ENCODE measurements at regions not wholly inside any gene's neighbourhood (a gene's known extent, or its start where the extent isn't known, plus 50 kb on each side); places are given as distances from the start of the nearest gene placed in this dataset.

DNA sequence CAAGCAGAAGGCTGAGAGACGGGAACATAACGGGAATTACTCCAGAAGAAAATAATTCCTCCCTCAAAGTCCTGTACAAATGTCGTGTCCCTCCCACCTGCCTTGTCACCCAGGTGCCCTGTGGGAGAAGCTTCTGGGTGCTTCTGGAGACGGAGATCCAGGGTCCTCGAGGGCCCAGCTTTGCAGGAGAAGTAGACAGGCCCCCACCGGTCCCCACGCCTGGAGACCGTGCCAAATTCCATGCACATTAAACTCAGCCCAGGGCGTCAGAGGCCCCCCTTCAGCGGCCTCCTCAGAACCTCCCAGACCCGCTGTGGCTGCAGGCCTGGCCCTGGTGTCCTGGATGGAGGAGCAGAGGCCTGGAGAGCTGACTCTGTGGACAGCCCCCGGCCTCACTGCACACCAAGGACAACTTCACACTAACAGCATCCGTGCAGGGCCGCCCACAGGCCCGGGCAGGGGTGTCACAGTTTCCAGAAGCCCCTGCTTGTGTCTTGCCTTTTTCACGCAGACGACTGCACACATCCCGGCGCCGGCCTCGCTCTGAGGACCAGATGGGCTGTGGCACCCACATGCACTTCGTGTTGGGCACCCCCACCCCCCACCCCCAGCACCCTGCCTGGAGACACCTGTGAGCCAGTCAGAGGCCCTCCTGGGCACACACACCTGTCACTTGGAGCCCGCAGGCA, 734.3 kb downstream of the BRD1 start:
- WGBS, 10 experiments = 34 to 100% (median 66%) methylated on average over 1 to 10 of the region's 23 CpGs; no CpG with 5 or more reads in 4 of the 10 experiments
- Histone ChIP-seq H3K4me1 (replicated peaks in 1 of 2) (no peaks in the 10 kb centered on the region), H3K27ac (no peak overlapping the region), H3K4me3 (no peak overlapping the region)
- in situ Hi-C loops (cut with MboI; ENCODE audit: low pct_unique_long_range_greater_than_20kb in 2 of 9, low sequenced_read_pairs in 9 of 9, unreplicated experiment in 9 of 9) = no loop called here
- ATAC-seq (replicated peaks in 6 of 8) = no peak

DNA sequence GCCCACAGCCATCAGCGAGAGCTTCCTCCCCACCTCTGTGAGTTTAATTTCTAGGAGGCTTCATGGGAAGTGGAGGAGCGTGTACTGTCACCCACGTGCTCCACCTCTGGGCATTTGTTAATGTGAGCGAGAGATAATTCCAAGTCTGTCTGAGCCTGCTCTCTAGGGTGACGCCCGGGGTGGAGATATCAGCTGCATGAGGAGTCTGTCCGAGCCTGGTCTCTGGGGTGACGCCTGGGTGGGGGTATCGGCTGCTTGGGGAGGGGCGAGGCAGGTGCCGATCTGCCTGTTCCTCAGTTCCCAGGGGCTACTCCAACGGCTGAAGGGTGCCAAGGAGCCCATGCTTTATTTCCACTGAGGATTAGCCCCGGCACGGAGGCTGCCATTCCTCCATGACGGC, 735.0 kb downstream of the BRD1 start:
- 46 to 92% (median 71%) methylated on average over 3 to 12 of the region's 15 CpGs; no CpG with 5 or more reads in 6 of the 10 experiments for WGBS, 10 experiments
- H3K4me1 ChIP-seq (replicated peaks in 1 of 2) = no peaks in the 10 kb centered on the region
- in situ Hi-C loops (cut with MboI; ENCODE audit: low pct_unique_long_range_greater_than_20kb in 2 of 9, low sequenced_read_pairs in 9 of 9, unreplicated experiment in 9 of 9) = no loop called here
- H3K4me3 ChIP-seq = no peak overlapping the region
- ATAC-seq (replicated peaks in 6 of 8) = peak in 1 of 8 experiments; percentile 87
- no peak overlapping the region for H3K27ac ChIP-seq

DNA sequence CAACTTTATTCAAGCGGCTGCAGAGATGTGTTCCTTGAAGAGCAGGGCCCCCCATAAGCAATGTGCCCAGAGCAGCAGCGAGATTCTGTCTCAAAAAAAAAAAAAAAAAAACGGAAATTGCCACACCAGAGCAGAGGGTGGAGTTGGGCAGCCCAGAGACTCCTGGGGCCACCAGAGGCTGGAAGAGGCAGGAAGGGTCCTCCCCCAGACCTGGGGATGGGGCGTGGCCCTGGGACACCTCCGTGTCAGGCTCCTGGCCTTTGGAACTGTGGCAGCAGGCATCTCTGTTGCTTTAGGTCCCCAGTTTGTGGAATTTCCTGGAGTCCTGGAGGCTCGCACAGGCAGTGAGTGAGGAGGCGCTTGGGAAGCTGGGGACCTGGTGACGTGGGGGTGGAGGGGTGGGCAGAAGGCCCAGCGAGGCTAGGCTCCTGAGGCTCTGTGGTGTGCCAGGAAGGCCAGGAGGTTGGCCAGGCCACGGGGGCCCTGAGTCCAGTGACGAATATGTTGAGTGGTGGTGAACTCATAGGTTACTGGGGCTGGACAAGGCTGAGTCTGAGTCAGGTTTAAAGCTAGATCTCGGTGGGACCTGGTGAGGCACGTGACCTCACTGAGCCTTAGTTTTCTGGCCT, 735.6 kb downstream of the BRD1 start:
- no peak overlapping the region for H3K27ac ChIP-seq
- peak in 2 of 8 experiments; percentile 44 to 52 for ATAC-seq (replicated peaks in 6 of 8)
- no peaks in the 10 kb centered on the region for H3K4me1 ChIP-seq (replicated peaks in 1 of 2)
- no peak overlapping the region for H3K4me3 ChIP-seq
- in situ Hi-C loops (cut with MboI; ENCODE audit: low pct_unique_long_range_greater_than_20kb in 2 of 9, low sequenced_read_pairs in 9 of 9, unreplicated experiment in 9 of 9) = no loop called here
- 0 to 73% (median 17%) methylated on average over 1 to 6 of the region's 13 CpGs; no CpG with 5 or more reads in 3 of the 10 experiments for WGBS, 10 experiments

DNA sequence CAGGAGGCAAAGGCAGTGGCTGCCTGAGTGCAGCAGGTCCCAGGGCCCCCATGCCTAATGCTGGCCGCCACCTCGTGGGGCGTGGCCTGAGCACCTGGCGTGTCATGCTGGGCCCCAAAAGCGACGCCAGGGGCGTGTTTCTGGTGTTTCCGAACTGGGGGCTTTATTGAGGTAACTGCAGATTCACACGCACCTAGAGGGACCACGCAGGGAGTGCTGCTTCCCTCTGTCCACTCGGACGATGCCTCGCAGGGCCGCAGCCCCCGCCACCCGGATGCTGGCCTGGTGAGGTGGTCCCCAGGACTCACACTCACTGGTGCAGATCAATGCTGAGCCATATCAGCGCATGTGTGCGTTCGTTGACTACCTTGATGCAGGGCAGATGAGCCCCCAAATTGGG, 736.2 kb downstream of the BRD1 start:
- no peak for ATAC-seq (replicated peaks in 6 of 8)
- in situ Hi-C loops (cut with MboI; ENCODE audit: low pct_unique_long_range_greater_than_20kb in 2 of 9, low sequenced_read_pairs in 9 of 9, unreplicated experiment in 9 of 9) = no loop called here
- Histone ChIP-seq H3K27ac (no peak overlapping the region), H3K4me1 (replicated peaks in 1 of 2) (no peaks in the 10 kb centered on the region), H3K4me3 (no peak overlapping the region)
- 33 to 92% (median 44%) methylated on average over 1 to 3 of the region's 19 CpGs; no CpG with 5 or more reads in 6 of the 10 experiments for WGBS, 10 experiments

DNA sequence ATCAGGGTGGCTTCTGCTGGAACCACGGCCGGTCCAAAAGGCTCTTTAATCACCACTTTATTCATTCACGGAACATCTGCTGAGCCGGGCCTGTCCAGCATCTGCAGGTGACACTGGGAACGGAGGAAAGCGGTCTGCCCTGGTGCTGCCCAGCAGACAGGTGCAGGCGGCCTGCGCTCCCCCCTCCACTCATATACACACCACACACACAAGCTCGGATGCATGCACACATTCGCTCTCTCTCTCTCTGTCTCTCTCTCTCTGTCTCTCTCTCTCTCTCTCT, 736.9 kb downstream of the BRD1 start:
- no peak for ATAC-seq (replicated peaks in 6 of 8)
- in situ Hi-C loops (cut with MboI; ENCODE audit: low pct_unique_long_range_greater_than_20kb in 2 of 9, low sequenced_read_pairs in 9 of 9, unreplicated experiment in 9 of 9) = no loop called here
- Histone ChIP-seq H3K27ac (no peak overlapping the region), H3K4me3 (no peak overlapping the region), H3K4me1 (replicated peaks in 1 of 2) (no peaks in the 10 kb centered on the region)
- WGBS, 10 experiments = 0 to 68% (median 60%) methylated on average over 1 to 8 of the region's 10 CpGs; no CpG with 5 or more reads in 7 of the 10 experiments

DNA sequence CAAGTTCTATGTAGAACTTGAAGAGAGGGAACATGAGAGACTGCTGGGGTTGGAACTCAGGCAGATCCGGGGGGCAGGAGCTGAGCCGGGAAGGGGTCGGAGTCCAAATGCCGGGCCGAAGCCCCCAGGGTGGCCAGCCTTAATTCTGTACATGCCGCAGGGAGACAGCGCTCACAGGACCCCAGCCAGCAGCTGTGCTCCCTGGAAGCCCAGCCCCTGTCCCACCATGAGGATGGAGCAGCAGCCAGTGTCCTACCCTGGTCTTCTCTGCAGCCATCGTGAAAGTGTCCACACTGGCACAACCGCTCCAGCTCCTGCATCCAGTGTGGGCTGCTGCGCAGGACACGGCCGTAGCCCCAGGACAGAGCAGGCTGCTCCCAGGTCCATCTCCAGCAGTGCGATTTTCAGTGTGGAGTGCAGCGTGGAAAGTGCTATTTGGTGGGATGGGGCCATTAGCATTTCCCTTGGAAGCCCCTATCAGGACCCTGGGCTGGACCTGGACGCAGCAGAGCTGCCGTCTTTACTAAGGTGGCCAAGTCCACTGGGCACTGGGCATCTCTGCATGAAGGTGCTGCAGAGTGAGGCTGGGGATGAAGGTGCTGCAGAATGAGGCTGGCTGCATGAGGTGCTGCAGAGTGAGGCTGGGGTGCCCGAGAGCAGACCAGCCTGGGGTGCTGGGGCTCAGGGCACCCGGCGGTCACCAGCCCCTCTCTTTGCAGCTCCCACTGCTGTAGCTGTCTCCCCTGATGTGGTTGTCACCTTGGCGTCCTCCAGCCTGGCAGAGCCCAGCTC, 737.4 kb downstream of the BRD1 start:
- WGBS, 10 experiments = 58 to 89% (median 82%) methylated on average over 3 to 13 of the region's 20 CpGs; no CpG with 5 or more reads in 5 of the 10 experiments
- no peak for ATAC-seq (replicated peaks in 6 of 8)
- H3K4me3 ChIP-seq = no peak overlapping the region
- in situ Hi-C loops (cut with MboI; ENCODE audit: low pct_unique_long_range_greater_than_20kb in 2 of 9, low sequenced_read_pairs in 9 of 9, unreplicated experiment in 9 of 9) = no loop called here
- no peak overlapping the region for H3K27ac ChIP-seq
- no peaks in the 10 kb centered on the region for H3K4me1 ChIP-seq (replicated peaks in 1 of 2)

DNA sequence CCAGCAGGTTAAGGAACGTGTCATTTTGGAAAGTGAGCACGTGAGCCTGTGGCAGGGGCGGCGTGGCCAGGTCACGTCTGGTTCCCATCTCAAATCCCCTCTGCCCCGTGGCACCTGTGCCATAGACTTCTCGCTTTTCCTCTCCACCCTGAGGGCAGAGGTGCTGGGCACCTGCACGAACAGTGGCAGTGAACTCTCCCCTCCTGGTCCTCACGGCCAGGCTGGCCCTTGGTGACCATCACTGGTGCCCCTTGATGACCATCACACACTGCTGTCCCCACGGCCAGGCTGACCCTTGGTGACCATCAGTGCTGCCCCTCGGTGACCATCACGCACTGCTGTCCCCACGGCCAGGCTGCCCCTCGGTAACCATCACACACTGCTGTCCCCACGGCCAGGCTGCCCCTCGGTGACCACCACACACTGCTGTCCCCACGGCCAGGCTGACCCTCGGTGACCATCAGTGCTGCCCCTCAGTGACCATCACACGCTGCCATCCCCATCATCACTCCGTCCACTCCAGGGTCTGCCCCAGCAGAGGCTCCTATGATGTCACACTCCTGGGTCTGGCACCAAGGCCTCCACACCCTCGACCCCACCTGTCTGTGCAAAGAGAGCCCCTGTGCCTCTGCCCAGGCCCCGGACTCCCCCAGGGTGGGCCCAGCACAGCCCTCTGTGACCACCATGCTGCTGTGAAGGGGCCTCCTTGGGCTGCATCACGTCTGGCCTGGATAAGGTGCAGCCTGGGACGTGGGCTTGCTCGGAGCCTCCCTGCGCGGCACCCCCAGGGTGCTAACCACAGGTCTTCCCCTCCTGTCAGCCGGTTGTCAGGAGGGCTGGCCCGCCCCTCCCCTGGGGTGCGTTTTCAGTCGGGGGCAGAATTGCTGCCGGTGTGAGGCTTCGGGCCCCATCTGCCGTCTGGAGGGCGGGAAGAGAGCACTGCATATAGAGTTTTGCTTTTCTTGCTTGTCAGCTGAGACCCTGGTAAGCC, 738.6 kb downstream of the BRD1 start:
- in situ Hi-C loops (cut with MboI; ENCODE audit: low pct_unique_long_range_greater_than_20kb in 2 of 9, low sequenced_read_pairs in 9 of 9, unreplicated experiment in 9 of 9) = no loop called here
- Histone ChIP-seq H3K4me1 (replicated peaks in 1 of 2) (no peaks in the 10 kb centered on the region), H3K27ac (no peak overlapping the region), H3K4me3 (no peak overlapping the region)
- no peak for ATAC-seq (replicated peaks in 6 of 8)
- 20 to 90% (median 71%) methylated on average over 2 to 5 of the region's 35 CpGs; no CpG with 5 or more reads in 5 of the 10 experiments for WGBS, 10 experiments

DNA sequence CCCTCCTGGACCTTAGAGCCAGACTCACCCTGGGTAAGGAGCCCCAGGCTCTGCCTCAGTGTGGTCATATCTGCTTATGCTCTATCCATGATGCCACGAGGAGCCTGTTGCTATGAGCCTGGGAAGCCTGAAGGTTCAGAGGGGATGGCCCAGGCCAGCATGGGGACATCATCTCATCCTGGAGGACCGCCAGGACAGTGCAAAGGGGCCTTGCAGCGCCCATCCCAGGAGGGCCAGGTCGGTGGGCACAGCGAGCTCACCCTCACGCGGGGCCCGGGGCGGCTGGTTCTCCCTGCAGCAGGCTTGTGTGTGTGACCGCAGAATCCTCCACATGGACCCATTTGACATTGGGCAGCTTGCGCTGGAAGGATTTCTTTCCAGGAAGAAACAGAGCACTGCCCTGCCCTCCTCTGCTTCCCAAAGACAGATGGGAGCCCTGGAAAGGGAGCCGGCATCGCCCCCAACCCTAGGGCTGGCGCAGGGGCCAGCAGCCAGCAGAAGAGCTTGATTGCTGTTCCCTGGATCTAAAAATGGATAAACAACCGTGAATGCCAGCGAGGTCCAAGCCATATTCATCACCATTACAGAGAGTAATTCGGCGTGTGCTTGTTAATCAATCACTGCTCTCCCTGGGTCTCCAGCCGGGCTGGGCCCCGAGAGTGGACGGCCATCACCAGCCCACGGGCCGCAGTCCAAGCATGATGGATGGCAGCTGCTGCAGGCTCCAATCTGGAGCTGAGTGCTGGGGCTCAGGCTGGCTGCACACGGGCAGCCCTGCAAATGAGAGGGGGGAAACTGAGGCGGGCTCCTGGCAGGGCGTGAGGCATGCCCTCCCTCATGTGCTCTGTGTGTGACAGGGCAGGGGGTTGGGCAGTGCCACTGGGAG, 739.7 kb downstream of the BRD1 start:
- no peak overlapping the region for H3K4me3 ChIP-seq
- in situ Hi-C loops (cut with MboI; ENCODE audit: low pct_unique_long_range_greater_than_20kb in 2 of 9, low sequenced_read_pairs in 9 of 9, unreplicated experiment in 9 of 9) = no loop called here
- peak in 1 of 8 experiments; percentile 65 for ATAC-seq (replicated peaks in 6 of 8)
- 4 to 82% (median 61%) methylated on average over 1 to 6 of the region's 26 CpGs; no CpG with 5 or more reads in 4 of the 10 experiments for WGBS, 10 experiments
- H3K4me1 ChIP-seq (replicated peaks in 1 of 2) = no peaks in the 10 kb centered on the region
- no peak overlapping the region for H3K27ac ChIP-seq

DNA sequence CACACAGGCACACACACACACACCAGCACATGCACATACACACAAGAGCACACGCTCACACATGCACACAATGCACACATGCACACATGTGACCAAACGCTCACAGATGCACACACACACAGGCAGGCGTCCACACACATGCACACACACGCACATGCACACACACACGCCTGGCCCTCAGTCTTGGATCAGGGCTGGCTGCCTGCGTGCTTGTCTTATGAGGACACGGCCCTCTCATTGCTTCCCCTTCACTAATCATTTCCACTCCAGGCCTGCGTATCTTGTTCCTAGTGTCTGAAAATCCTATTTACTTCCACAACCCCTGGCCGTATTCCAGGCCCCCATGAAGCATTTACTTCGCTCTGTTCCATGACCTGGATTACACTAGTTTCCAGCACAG, 740.5 kb downstream of the BRD1 start:
- Histone ChIP-seq H3K4me1 (replicated peaks in 1 of 2) (no peaks in the 10 kb centered on the region), H3K4me3 (no peak overlapping the region), H3K27ac (no peak overlapping the region)
- ATAC-seq (replicated peaks in 6 of 8) = peak in 3 of 8 experiments; percentile 55 to 80 (median 69)
- in situ Hi-C loops (cut with MboI; ENCODE audit: low pct_unique_long_range_greater_than_20kb in 2 of 9, low sequenced_read_pairs in 9 of 9, unreplicated experiment in 9 of 9) = no loop called here
- 0 to 75% (median 60%) methylated on average over 2 to 6 of the region's 10 CpGs; no CpG with 5 or more reads in 7 of the 10 experiments for WGBS, 10 experiments

DNA sequence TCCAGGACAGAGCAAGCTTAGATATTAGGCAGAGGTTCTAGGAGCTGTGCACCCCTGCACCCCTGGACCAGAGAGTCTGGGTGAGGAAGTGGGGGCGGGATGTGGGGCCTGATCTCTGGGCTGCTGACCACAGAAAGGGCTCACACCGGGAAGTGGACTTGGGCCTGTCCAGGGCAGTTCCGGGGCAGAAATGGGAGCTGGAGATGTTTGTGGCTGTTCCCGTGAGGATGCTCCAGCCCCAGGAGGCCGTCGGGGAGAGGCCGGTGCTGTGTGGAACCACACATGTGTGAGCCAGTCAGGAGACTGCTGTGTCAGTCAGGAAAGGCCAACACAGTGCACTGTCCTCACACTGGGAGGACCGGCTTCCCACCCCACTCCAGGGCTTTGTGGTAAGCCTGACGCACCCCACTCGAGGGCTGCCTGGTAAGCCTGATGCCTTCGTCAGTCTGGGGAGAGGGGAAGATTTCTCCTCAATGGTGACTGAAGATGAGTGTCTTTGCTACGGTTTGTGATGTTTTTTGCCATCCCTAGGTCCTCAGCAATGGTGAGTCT, 741.0 kb downstream of the BRD1 start:
- in situ Hi-C loops (cut with MboI; ENCODE audit: low pct_unique_long_range_greater_than_20kb in 2 of 9, low sequenced_read_pairs in 9 of 9, unreplicated experiment in 9 of 9) = no loop called here
- no peak overlapping the region for H3K27ac ChIP-seq
- H3K4me3 ChIP-seq = no peak overlapping the region
- peak in 1 of 8 experiments; percentile 19 for ATAC-seq (replicated peaks in 6 of 8)
- WGBS, 10 experiments = 10 to 100% (median 53%) methylated on average over 2 to 4 of the region's 12 CpGs; no CpG with 5 or more reads in 6 of the 10 experiments
- H3K4me1 ChIP-seq (replicated peaks in 1 of 2) = no peaks in the 10 kb centered on the region

DNA sequence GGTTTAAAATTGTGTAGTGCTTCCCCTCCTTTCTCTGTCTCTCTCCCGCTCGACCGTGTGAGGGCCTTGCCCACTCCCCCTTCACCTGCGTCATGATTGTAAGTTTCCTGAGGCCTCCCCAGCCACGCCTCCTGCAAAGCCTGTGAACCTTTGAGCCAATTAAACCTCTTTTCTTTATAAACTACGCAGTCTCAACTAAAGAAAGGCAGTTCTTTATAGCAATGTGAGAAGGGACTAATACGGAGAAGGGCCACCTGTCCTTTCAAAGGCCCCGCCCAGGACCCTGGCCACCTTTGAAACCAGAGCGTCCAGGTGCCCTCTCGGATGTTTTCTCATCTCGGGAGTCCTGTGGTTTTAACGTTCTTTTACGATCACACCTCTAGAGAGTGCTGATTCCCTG, 741.5 kb downstream of the BRD1 start:
- no peaks in the 10 kb centered on the region for H3K4me1 ChIP-seq (replicated peaks in 1 of 2)
- ATAC-seq (replicated peaks in 6 of 8) = no peak
- no peak overlapping the region for H3K4me3 ChIP-seq
- in situ Hi-C loops (cut with MboI; ENCODE audit: low pct_unique_long_range_greater_than_20kb in 2 of 9, low sequenced_read_pairs in 9 of 9, unreplicated experiment in 9 of 9) = no loop called here
- 18 to 64% (median 51%) methylated on average over 3 to 8 of the region's 13 CpGs; no CpG with 5 or more reads in 4 of the 10 experiments for WGBS, 10 experiments
- no peak overlapping the region for H3K27ac ChIP-seq
